NCI-H2196 treated with DMSO at 0.1 percent for 48 hours (cell line): ENCODE measurements at regions not wholly inside any gene's neighbourhood (a gene's known extent, or its start where the extent isn't known, plus 50 kb on each side); places are given as distances from the start of the nearest gene placed in this dataset.
"Not testable (repeated sequence)": the region's sequence is repeated elsewhere in the genome, so short reads cannot be mapped to it uniquely, and the experiment has no call there.

Experiments used
- DNase-seq: peaks from one replicate; lab custom pipeline; 2025; ENCODE audit not compliant: unreplicated experiment; lab: John Stamatoyannopoulos, UW

GRCh38 chr6:144932621-144933020 is 647.5 kb downstream of the UTRN start:
- DNase-seq, result no peak

GRCh38 chr6:144935181-144935580 is 650.0 kb downstream of the UTRN start:
- DNase-seq, result no peak

- no peak for DNase-seq
Measured at GRCh38 chr6:144935661-144936060, 650.5 kb downstream of the UTRN start.

- DNase-seq, result no peak
Measured at GRCh38 chr6:144936764-144937163, 651.6 kb downstream of the UTRN start.

GRCh38 chr6:144939921-144940320 is 654.8 kb downstream of the UTRN start:
- no peak for DNase-seq

GRCh38 chr6:144944106-144944505 is 659.0 kb downstream of the UTRN start:
- no peak for DNase-seq

- DNase-seq, result no peak
Measured at GRCh38 chr6:144947398-144947976, 662.4 kb downstream of the UTRN start.

- DNase-seq, result no peak
Measured at GRCh38 chr6:144951730-144952437, 666.7 kb downstream of the UTRN start.

GRCh38 chr6:144952456-144953240 is 667.5 kb downstream of the UTRN start:
- no peak for DNase-seq

- no peak for DNase-seq
Measured at GRCh38 chr6:144953552-144954240, 668.6 kb downstream of the UTRN start.

GRCh38 chr6:144954241-144954556 is 669.1 kb downstream of the UTRN start:
- DNase-seq, result no peak

- no peak for DNase-seq
Measured at GRCh38 chr6:144955392-144955791, 670.3 kb downstream of the UTRN start.

- no peak for DNase-seq
Measured at GRCh38 chr6:144955859-144956258, 670.7 kb downstream of the UTRN start.

- not testable (repeated sequence) for DNase-seq
Measured at GRCh38 chr6:144956697-144957096, 671.6 kb downstream of the UTRN start.

GRCh38 chr6:144957236-144957937 is 672.3 kb downstream of the UTRN start:
- DNase-seq, result no peak

GRCh38 chr6:144969154-144969553 is 684.0 kb downstream of the UTRN start:
- no peak for DNase-seq

GRCh38 chr6:144969602-144970272 is 684.6 kb downstream of the UTRN start:
- DNase-seq, result no peak

GRCh38 chr6:144977250-144977864 is 692.2 kb downstream of the UTRN start:
- DNase-seq, result not testable (repeated sequence)

- DNase-seq, result no peak
Measured at GRCh38 chr6:144978208-144978607, 693.1 kb downstream of the UTRN start.

- no peak for DNase-seq
Measured at GRCh38 chr6:144986271-144986670, 701.1 kb downstream of the UTRN start.
